Activated gamma-delta T cell treated with Interleukin-2 at 50 U/mL for 16 hours (primary cell): ENCODE measurements at regions not wholly inside any gene's neighbourhood (a gene's known extent, or its start where the extent isn't known, plus 50 kb on each side); places are given as distances from the start of the nearest gene placed in this dataset.

Experiments
- DNase-seq: peaks from one replicate; pipeline ENCODE4 v3.0.0-alpha.2; 2020

- no peak for DNase-seq
Observed at GRCh38 chr9:95666096-95666784, 149.5 kb upstream of the PTCH1 start.

DNA sequence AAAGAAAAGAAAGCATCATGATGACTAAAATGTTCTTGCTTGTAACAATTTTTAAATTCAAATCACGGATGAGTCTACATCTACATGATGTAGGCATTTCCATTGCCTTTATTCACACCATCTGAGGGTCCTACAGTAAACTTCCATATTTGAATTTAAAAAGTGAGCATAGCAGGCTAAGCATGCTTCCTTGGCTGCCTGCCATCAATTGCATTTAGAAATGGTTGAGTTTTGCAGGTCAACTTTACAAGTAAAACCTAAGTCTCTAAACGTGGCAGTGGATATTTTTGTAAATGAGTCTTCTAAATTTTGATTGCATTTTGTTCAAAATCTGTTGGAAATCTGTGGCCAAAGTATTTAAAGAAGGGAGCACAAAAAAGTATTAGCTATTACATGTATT lies 136.5 kb upstream of the PTCH1 start:
- no peak for DNase-seq

DNA sequence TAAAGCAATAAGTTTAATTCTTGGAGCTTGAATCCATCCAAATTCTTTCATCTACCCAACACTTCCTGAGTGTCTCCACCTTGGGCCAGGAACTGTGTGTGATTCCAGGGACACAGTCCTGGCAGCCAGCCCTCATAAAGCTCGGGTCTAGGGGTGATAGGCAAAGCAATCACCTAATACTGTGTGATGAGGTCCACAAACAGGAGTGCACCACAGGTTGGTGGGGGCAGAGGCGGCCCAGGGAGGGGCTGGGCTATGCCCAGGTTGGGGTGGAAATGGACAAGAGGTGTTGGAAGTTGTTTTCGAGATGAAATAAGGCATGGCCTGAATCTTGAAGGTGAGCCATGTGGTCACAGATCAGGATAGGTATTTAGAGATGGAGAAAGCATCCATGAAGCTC lies 133.9 kb upstream of the PTCH1 start:
- no peak for DNase-seq

DNA sequence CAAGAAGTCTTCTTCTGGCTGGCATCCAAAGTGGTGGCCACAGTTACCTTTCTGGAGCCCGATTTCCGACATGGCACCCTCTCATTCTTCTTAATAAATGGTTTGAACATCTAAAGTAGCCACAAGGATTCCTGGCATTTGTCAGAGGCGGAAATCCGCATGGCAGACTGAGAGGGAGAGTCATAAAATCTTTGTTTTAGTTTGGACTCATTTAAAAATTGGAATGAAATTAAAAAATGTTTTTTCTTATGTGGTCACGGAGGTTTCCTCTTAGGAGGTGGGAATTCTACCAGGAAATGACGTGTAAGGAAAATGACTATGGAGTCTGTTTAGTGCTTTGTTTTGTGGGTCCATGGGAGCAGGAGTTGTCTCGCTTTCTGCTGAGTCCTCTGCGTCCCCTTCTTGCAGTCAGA lies 133.0 kb upstream of the PTCH1 start:
- no peak for DNase-seq

- DNase-seq: no peak
Observed at GRCh38 chr9:95648225-95648624, 131.5 kb upstream of the PTCH1 start.

GRCh38 chr9:95645992-95646391 lies 129.2 kb upstream of the PTCH1 start:
- DNase-seq: no peak

DNA sequence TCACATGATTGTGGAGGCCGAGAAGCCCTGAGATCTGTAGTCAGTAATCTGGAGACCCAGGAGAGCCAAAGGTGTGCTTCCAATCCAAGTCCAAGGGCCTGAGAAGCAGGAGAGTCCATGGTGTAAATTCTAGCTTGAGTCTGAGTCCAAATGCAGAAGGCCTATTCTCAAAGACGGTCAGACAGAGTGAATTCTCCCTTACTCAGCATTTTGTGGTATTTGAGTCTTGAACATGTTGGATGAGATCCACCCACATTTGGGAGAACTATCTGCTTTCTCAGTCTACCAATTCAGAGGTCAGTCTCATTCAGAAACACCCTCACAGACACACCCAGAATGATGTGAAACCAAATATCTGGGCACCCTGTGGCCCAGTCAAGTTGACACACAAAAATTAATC lies 128.8 kb upstream of the PTCH1 start:
- DNase-seq: no peak

GRCh38 chr9:95644377-95644776 lies 127.6 kb upstream of the PTCH1 start:
- no peak for DNase-seq

GRCh38 chr9:95643619-95644018 lies 126.8 kb upstream of the PTCH1 start:
- no peak for DNase-seq

DNA sequence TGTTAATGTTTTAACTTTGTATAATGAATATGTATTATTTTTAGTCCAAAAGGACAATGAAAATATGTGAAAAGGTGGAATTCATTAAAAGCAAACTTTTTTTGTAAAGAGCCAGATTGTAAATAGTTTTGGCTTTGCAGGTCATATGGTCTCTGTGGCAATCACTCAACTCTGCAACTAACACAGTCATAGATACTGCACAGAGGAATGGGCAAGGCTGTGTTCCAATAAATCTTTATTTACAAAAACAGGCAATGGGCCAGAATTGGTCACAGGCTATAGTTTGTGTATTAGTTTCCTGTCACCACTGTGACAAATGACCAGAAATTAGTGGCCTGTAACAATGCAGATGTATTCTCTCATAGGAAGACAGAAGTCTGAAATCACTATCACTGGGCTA lies 125.4 kb upstream of the PTCH1 start:
- DNase-seq: no peak

GRCh38 chr9:95641586-95641985 lies 124.8 kb upstream of the PTCH1 start:
- no peak for DNase-seq

DNA sequence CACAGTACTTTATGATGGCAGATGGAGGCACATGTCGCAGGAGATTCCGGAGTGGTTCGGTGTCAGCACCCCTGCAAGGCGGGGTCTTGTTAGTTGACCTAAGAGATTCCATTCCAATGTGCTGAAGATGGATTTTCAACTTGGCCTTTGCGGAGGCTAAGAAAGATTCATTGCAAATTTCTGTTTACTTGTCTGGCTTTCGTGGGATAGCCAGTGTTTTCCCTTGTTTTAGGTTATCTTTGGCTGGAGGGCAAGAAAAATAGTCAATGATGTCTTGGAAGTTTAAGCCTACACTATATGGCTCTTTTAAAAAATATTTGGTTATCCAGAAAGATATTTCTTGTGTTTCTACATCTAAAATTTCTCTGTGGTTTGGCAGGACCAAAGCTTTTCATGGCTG lies 123.6 kb upstream of the PTCH1 start:
- no peak for DNase-seq

DNA sequence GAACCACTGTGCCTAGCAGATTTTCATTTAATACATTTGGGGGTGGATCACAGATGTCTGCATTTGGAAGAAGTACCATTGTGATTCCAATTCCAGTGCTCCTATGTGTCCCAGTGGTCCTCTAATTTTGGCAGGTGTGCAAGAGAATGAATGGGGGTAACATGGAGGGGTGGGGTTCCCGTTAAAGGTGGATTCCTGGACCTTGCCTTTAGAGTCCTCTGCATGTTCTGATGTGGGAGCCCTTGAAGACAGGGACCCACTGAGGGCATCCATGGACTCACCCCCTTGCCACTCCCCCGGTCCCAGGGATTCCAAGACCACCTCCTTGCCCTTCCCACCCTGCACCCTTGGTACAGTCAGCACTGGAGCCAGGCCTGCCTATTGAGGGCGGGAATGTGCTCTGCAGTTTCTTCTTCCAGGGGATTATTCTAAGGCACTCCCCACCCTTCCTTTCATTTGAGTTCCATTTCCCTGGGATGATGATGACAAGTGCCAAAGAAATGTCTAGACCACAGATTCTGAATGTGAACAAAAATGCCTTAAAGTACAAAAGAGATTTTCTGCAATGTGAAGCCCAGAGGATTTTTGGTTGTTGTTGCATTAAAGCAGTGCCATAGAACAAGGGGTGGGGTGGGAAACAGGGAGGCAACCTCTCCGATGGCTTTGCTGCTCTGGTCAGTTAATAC lies 119.4 kb upstream of the PTCH1 start:
- DNase-seq: no peak

- no peak for DNase-seq
Observed at GRCh38 chr9:95634536-95634935, 117.8 kb upstream of the PTCH1 start.

DNA sequence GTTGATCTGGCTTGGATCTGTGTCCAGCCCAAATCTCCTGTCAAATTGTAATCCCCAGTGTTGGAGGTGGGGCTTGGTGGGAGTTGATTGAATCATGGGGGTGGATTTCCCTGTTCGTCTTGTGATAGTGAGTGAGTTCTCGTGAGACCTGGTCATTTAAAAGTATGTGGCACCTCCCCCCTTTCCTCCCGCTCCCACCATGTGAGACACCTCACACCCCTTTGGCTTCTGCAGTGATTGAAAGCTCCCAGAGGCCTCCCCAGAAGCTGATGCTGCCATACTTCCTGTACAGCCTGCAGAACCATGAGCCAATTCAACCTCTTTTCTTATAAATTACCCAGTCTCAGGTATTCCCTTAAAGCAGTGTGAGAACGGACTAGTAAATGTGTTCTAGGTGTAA lies 117.3 kb upstream of the PTCH1 start:
- DNase-seq: no peak

GRCh38 chr9:95629585-95629984 lies 112.8 kb upstream of the PTCH1 start:
- no peak for DNase-seq

GRCh38 chr9:95627802-95628201 lies 111.0 kb upstream of the PTCH1 start:
- no peak for DNase-seq

- no peak for DNase-seq
Observed at GRCh38 chr9:95626885-95627558, 110.3 kb upstream of the PTCH1 start.

DNA sequence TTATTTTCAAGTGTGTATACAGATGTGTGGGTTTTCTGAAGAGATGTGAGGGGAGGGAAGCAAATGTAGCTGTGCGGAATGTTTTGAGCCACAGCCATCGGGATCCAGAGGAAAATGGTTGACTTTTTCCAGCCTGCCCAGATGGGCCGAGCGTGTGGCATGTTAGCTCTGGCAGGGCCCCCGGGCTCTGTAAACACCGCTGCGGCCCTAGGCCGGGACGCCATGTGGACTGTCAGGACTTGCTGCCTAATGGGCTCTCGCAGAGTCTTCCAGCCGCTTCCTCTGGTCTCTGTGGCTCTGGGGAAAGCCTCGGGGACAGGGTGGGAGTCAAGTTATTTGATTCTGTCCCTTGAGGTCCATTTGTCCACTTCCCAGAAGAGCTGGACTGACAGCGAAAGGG lies 109.6 kb upstream of the PTCH1 start:
- DNase-seq: no peak

DNA sequence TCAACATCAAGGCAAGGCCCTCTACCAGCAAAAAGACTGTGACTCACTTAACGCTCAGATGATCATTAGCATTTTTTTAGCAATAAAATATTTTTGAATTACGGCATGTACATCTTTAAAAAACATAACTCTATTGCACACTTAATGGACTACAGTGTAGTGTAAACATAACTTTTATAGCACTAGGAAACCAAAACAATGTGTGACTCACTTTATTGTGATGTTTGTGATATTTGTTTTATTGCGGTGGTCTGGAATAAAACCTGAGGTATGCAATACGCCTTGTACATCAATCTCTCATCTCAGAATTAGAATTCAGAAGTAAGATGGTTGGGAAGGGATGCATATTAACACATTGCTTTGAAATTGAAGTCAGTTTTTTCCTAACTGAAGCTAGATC lies 106.9 kb upstream of the PTCH1 start:
- no peak for DNase-seq

DNA sequence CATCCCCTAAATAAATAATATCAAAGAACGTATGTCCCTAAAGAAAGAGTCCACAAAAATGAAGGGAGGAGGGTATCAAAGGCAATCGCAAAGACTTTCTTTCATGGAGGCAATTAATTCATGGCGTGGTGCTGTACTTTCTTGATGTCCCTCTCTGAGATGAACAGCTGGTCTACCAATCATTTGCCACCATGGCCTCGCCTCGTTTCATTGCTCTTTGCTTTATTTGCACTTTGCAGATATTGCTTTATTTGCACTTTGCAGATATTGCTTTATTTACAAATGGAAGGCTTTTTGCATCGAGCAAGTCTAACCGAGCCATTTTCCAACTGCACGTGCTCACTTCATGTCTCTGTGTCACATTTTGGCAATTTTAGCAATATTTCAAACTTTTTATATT lies 104.0 kb upstream of the PTCH1 start:
- no peak for DNase-seq

DNA sequence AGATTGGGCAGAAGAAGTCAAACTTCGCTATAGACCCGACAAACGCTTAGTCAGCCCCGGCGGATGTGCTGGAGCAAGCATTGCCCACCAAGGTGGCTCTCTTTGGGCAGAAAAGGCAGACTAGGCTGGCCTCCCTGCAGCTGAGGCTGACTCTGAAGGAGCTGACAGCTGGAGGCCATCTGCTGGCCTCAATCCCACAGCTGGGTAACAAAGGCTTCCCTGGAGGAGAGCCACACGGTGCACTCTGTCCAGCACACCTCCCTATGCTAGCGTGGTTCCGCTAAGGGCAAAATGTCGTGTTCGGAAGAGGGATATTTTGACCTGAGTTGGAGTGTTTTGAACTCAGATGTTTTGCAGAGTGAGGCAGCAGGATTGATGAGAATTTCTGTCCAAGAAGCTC lies 103.5 kb upstream of the PTCH1 start:
- no peak for DNase-seq

- DNase-seq: no peak
Observed at GRCh38 chr9:95615246-95615645, 98.5 kb upstream of the PTCH1 start.

DNA sequence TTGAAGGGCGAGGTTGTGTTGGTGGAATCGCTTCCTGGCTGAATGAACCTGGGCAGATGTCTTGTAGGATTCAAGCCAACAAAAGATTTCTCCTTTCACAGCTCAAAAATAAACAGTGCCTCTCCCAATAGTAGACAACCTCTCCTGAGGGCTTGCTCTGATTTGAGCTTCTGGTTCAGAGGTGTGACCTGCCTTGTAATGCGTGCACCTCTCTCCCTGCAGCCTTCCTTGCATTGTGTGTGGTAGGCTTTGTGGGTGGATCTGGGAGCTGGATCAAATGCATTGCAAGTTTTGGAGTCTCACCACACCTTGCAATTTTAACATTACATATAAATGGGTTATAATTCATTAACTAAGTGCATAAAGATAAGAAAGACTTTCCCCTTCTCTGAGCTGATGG lies 96.9 kb upstream of the PTCH1 start:
- DNase-seq: no peak
